Rectal smooth muscle tissue (tissue), 1 donor: ENCODE measurements at regions not wholly inside any gene's neighbourhood (a gene's known extent, or its start where the extent isn't known, plus 50 kb on each side); places are given as distances from the start of the nearest gene placed in this dataset.

Experiments used
- H3K27ac ChIP-seq: one replicate; pipeline ENCODE4 v1.7.0; 2013; ENCODE audit warnings: low read depth, low read length, inconsistent platforms
- H3K27me3 ChIP-seq: one replicate; pipeline ENCODE4 v1.7.0; 2013; ENCODE audit warnings: low read length; ENCODE audit not compliant: control insufficient read depth, insufficient read depth
- H3K36me3 ChIP-seq: one replicate; pipeline ENCODE4 v1.7.0; 2013; ENCODE audit warnings: low read length; ENCODE audit not compliant: control insufficient read depth, insufficient read depth
- H3K4me1 ChIP-seq: one replicate; pipeline ENCODE4 v1.7.0; 2013; ENCODE audit warnings: low read length; ENCODE audit not compliant: control insufficient read depth, insufficient read depth
- H3K4me3 ChIP-seq: one replicate; pipeline ENCODE4 v1.7.0; 2013; ENCODE audit warnings: low read length
- H3K9ac ChIP-seq: one replicate; pipeline ENCODE4 v1.7.0; 2013; ENCODE audit warnings: low read length

- no peaks in the 10 kb centered on the region for H3K36me3 ChIP-seq
- H3K4me1 ChIP-seq: no peaks in the 10 kb centered on the region
- no peak overlapping the region for H3K27ac ChIP-seq
- H3K4me3 ChIP-seq: no peak overlapping the region
- H3K27me3 ChIP-seq: no peaks in the 10 kb centered on the region
- no peak overlapping the region for H3K9ac ChIP-seq
Measured at GRCh38 chr4:188915175-188915574, 775.9 kb downstream of the TRIML1 start.

DNA sequence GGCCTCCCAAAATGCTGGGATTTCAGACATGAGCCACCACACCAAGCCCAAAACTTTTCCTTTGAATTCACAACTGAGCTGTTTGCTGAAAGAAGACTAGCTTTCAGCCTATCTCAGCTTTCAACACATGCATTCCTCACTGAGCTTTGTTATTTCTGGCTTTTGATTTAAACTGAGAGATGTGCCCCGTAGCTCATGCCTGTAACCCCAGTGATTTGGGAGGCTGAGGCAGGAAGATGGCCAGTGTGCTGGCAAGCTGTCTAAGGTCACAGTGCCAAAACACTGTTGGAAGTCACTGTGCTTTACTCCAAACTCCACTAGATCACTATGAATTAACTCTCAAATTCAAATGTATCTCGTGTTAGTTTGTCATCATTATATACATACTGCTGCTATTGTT lies 779.5 kb downstream of the TRIML1 start:
- H3K27ac ChIP-seq: no peak overlapping the region
- no peaks in the 10 kb centered on the region for H3K36me3 ChIP-seq
- no peaks in the 10 kb centered on the region for H3K27me3 ChIP-seq
- no peak overlapping the region for H3K4me3 ChIP-seq
- H3K9ac ChIP-seq: no peak overlapping the region
- H3K4me1 ChIP-seq: no peaks in the 10 kb centered on the region

DNA sequence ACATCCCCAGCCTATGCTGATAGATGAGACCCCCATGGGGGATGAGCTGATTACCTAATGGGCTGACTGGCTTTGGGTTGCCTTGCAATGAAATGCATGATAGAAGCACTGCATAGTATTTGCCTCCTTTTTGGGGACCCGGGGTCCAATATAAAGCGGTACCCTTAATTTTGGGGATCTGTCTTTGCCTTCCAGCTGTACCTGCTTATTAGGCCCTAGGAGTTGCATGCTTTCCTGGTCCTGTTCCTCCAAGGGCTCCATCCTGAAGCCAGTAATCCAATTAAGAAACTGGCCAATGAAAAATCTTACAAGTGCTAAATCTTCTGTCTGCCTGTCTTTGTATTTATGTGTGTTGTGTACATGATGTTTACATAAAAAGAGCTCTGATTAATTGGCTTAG lies 791.6 kb downstream of the TRIML1 start:
- H3K4me3 ChIP-seq: no peak overlapping the region
- H3K27me3 ChIP-seq: no peaks in the 10 kb centered on the region

GRCh38 chr4:188934320-188934962 lies 795.2 kb downstream of the TRIML1 start:
- Histone ChIP-seq H3K36me3 (no peaks in the 10 kb centered on the region), H3K27me3 (no peaks in the 10 kb centered on the region), H3K27ac (no peak overlapping the region), H3K4me3 (no peak overlapping the region), H3K4me1 (no peaks in the 10 kb centered on the region), H3K9ac (no peak overlapping the region)

More for the DNA sequence above, 791.6 kb downstream of the TRIML1 start:
- H3K27ac ChIP-seq: no peak overlapping the region
- no peak overlapping the region for H3K9ac ChIP-seq
- no peaks in the 10 kb centered on the region for H3K36me3 ChIP-seq
- H3K4me1 ChIP-seq: no peaks in the 10 kb centered on the region

DNA sequence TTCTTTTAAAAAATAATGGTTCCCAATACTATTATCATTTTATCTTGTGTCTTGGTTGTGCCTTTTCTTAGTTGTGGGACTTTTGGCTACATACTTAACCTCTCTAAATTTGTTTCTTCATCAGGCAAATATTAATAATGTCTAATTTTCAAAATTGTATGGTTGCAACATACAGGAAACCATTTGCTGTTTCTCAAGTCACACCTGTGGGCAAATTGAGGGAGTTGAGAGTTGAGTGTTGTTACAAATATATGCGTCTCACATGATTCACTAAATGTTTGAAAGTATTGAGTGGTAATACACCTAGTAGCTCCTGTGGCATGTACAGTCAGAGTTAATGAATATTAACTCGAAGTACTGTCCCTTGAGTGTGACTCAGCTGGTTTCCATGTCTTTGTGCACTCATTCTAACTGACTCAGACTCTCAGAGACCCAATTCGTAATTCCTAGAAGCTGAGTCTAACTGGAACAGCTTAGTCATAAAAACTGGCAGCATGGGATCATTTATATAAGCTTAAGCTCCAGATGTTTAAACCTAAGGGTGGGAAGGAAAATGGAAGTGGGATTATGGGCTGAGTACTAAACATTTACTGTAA lies 802.4 kb downstream of the TRIML1 start:
- no peaks in the 10 kb centered on the region for H3K27me3 ChIP-seq
- no peaks in the 10 kb centered on the region for H3K36me3 ChIP-seq
- no peak overlapping the region for H3K4me3 ChIP-seq
- H3K9ac ChIP-seq: no peak overlapping the region
- H3K4me1 ChIP-seq: no peaks in the 10 kb centered on the region
- H3K27ac ChIP-seq: no peak overlapping the region

- Histone ChIP-seq H3K27me3 (no peaks in the 10 kb centered on the region), H3K27ac (no peak overlapping the region), H3K4me1 (no peaks in the 10 kb centered on the region), H3K9ac (no peak overlapping the region), H3K4me3 (no peak overlapping the region), H3K36me3 (no peaks in the 10 kb centered on the region)
Measured at GRCh38 chr4:188942606-188943005, 803.4 kb downstream of the TRIML1 start.

DNA sequence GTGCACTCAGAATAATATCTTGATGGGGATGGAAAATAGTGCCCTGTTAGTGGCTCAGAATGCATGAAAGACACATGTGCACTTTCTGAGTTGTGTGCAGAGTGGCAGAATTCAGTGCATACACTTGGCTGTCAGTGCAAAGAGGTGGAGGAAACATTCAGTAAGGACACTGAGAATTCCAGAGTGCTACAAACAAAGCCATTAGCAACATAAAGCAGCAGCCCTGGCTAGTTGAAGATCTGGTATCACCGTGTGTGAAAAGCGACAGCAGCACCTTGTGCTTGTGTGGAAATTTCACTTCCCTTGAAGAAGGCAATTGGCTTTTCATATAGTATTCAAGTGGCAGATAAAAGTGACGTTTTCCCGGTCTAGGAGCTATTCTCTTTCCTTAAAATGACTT lies 810.4 kb downstream of the TRIML1 start:
- no peaks in the 10 kb centered on the region for H3K36me3 ChIP-seq
- H3K9ac ChIP-seq: no peak overlapping the region
- H3K27me3 ChIP-seq: no peaks in the 10 kb centered on the region
- no peak overlapping the region for H3K27ac ChIP-seq
- H3K4me1 ChIP-seq: no peaks in the 10 kb centered on the region
- no peak overlapping the region for H3K4me3 ChIP-seq

DNA sequence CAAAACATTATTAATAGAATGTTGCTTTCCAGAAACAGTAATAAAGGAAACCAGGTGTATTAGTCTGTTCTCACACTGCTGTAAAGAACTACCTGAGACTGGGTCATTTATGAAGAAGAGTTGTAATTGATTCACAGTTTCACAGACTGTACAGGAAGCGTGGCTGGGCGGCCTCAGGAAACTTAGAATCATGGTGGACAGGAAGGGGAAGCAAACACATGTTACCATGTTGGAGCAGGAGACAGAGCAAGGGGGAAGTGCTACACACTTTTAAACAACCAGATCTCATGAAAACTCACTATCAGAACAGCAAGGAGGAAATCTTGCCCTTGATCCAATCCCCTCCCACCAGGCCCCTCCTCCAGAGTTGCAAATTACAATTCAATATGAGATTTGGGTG lies 815.8 kb downstream of the TRIML1 start:
- no peak overlapping the region for H3K27ac ChIP-seq
- H3K4me1 ChIP-seq: no peaks in the 10 kb centered on the region
- no peaks in the 10 kb centered on the region for H3K27me3 ChIP-seq
- H3K36me3 ChIP-seq: no peaks in the 10 kb centered on the region
- no peak overlapping the region for H3K4me3 ChIP-seq
- no peak overlapping the region for H3K9ac ChIP-seq

DNA sequence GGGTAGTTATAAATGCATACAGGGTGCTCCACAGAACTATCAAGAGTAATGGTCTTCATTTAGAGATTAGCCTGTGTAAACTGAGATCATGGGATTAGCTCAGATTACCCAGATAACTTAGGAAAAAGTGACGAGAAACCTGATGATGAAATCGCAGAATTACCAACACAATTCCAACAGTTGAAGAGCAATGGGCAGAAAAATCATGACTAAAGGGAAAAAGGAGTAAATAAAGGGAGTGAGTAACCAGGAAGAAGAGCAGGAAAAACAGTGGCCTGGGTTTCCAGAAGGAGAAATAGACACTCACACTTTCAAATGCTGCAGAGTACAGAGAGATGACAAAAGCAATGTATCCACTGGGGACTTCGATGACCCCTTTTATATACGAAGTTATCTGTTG lies 817.3 kb downstream of the TRIML1 start:
- no peaks in the 10 kb centered on the region for H3K4me1 ChIP-seq
- H3K4me3 ChIP-seq: no peak overlapping the region
- no peaks in the 10 kb centered on the region for H3K36me3 ChIP-seq
- no peaks in the 10 kb centered on the region for H3K27me3 ChIP-seq
- no peak overlapping the region for H3K9ac ChIP-seq
- no peak overlapping the region for H3K27ac ChIP-seq

DNA sequence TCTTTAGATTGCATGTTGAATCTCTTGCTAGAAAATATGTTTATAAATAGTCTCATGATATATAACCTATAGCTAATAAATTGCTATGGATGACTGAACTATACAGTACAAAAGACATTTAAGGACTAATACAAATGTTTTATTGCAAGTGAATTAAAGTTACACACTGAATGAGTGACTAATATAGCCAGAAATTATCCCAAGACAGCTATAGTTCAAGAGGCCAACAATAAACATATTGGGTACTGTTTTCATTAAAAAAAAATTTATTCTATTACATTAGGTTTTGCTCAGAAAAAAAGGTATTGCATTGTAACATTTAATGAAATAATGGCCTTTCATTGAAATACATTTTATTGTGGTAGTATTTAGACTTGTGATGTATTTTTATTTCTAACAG lies 819.1 kb downstream of the TRIML1 start:
- no peaks in the 10 kb centered on the region for H3K27me3 ChIP-seq
- no peak overlapping the region for H3K4me3 ChIP-seq
- H3K9ac ChIP-seq: no peak overlapping the region
- H3K27ac ChIP-seq: no peak overlapping the region
- H3K4me1 ChIP-seq: no peaks in the 10 kb centered on the region
- no peaks in the 10 kb centered on the region for H3K36me3 ChIP-seq

- Histone ChIP-seq H3K36me3 (no peaks in the 10 kb centered on the region), H3K9ac (no peak overlapping the region), H3K4me3 (no peak overlapping the region), H3K27me3 (no peaks in the 10 kb centered on the region), H3K4me1 (no peaks in the 10 kb centered on the region), H3K27ac (no peak overlapping the region)
Measured at GRCh38 chr4:188959424-188959823, 820.2 kb downstream of the TRIML1 start.

GRCh38 chr4:188960411-188961093 lies 821.3 kb downstream of the TRIML1 start:
- no peak overlapping the region for H3K27ac ChIP-seq
- H3K36me3 ChIP-seq: no peaks in the 10 kb centered on the region
- H3K27me3 ChIP-seq: no peaks in the 10 kb centered on the region
- H3K9ac ChIP-seq: no peak overlapping the region
- no peaks in the 10 kb centered on the region for H3K4me1 ChIP-seq
- no peak overlapping the region for H3K4me3 ChIP-seq

DNA sequence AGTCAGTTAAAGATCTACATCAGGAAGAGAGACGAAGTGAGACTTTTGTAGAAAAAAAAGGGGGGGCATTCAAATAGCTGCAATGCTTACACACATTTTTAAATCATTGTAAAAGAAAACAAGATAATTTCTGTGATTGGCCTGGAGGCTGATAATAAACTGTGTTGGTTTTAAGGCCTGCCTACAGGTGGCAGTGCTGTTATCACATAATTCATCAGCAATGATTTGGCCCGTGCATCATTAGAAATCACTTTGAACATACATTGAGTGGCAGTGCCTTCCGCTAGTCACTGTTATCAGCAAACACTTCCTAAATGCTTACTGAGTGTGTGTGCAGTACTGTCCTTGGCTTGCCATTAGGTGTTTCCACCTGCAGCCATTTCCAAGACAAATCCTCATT lies 831.9 kb downstream of the TRIML1 start:
- no peaks in the 10 kb centered on the region for H3K27me3 ChIP-seq
- no peaks in the 10 kb centered on the region for H3K36me3 ChIP-seq
- H3K9ac ChIP-seq: no peak overlapping the region
- peaks cover 2% of the 10 kb centered on the region for H3K4me1 ChIP-seq
- no peak overlapping the region for H3K4me3 ChIP-seq
- no peak overlapping the region for H3K27ac ChIP-seq
